HCT116 (cell line): ENCODE measurements at regions not wholly inside any gene's neighbourhood (a gene's known extent, or its start where the extent isn't known, plus 50 kb on each side); places are given as distances from the start of the nearest gene placed in this dataset.

Experiments used
- ATAC-seq: fragments of 200-7000 bp; cut with Tn5 transposase; 2 replicates; pipeline ENCODE4 v1.9.1; 2020; ENCODE audit warnings: mild to moderate bottlenecking, moderate library complexity
- BruUV-seq: library from RNA; stranded (reverse); fragments of 400-500 nt; replicated peaks from 2 replicates; lab custom pipeline; 2021; lab: Mats Ljungman, UMichigan
- CTCF ChIA-PET: fragments of 300-600 bp; sonication (Branson Sonifier 250); formaldehyde crosslinking; loops from one replicate; lab custom pipeline; 2021; ENCODE audit warnings: antibody characterized with exemption; lab: Charles Lee
- POLR2A ChIA-PET: fragments of 300-600, 350-600 bp; sonication (Branson Sonifier 250); formaldehyde crosslinking; loops from one replicate; lab custom pipeline; 2021; ENCODE audit warnings: antibody characterized with exemption; lab: Charles Lee
- RAD21 ChIA-PET, 2 experiments: fragments of 300-600 bp; sonication (Branson Sonifier 250); formaldehyde crosslinking; loops; one replicate each; lab custom pipeline; 2023; ENCODE audit warnings: low total read pairs in 2 of 2; ENCODE audit not compliant: uncharacterized antibody in 2 of 2, unreplicated experiment in 2 of 2, low non-redundant PET in 1 of 2; lab: Charles Lee
- DNase-seq: peaks from one replicate; pipeline ENCODE4 v3.0.0-alpha.2; 2010; ENCODE audit warnings: low read depth, low spot score
- H2AFZ ChIP-seq: fragments of 200-600 bp; shearing (Covaris generic), sonication (generic); 2 replicates; pipeline ENCODE4 v1.6.1; 2017; ENCODE audit warnings: low read depth, mixed run types, mixed read lengths, antibody characterized with exemption, low read length; ENCODE audit not compliant: poor library complexity, severe bottlenecking
- H3K27ac ChIP-seq: 2 replicates; pipeline ENCODE4 v1.5.1; 2012; ENCODE audit warnings: low read depth, low read length
- H3K27me3 ChIP-seq: fragments of 200-600 bp; sonication (generic); 2 replicates; pipeline ENCODE4 v1.6.1; 2016; ENCODE audit warnings: mixed run types, low read length, mixed read lengths; ENCODE audit not compliant: insufficient read depth
- H3K36me3 ChIP-seq, 2 experiments: fragments of 200-500 bp in 1 of 2; fragments of 200-600 bp in 1 of 2; sonication (Bioruptor generic) in 1 of 2; sonication (generic) in 1 of 2; 2 replicates each; pipeline versions ENCODE4 v1.5.1 to v1.6.1; 2014 to 2016; ENCODE audit warnings: low read length in 2 of 2, inconsistent platforms in 1 of 2, mixed read lengths in 1 of 2, mixed run types in 1 of 2; ENCODE audit not compliant: insufficient read depth in 2 of 2, control insufficient read depth in 1 of 2
- H3K4me1 ChIP-seq, 2 experiments: fragments of 200-600 bp in 1 of 2; sonication (generic) in 1 of 2; 2 replicates each; pipeline versions ENCODE4 v1.5.1 to v1.6.1; 2012 to 2017; ENCODE audit warnings: low read length in 2 of 2, inconsistent platforms in 1 of 2, mild to moderate bottlenecking in 1 of 2, mixed read lengths in 1 of 2, mixed run types in 1 of 2, moderate library complexity in 1 of 2; ENCODE audit not compliant: insufficient read depth in 2 of 2, control insufficient read depth in 1 of 2
- H3K4me2 ChIP-seq: fragments of 200-600 bp; sonication (generic); 2 replicates; pipeline ENCODE4 v1.6.1; 2017; ENCODE audit warnings: mixed run types, low read length, mixed read lengths
- H3K4me3 ChIP-seq, 2 experiments: fragments of 200-600 bp in 1 of 2; sonication (generic) in 1 of 2; replicated peaks in 1 of 2; 2 replicates each; pipeline ENCODE4 v1.5.1; 2011 to 2016; ENCODE audit warnings: low read length in 2 of 2, control low read depth in 1 of 2, low read depth in 1 of 2, mild to moderate bottlenecking in 1 of 2, mixed read lengths in 1 of 2, mixed run types in 1 of 2
- H3K79me2 ChIP-seq: fragments of 200-600 bp; sonication (generic); 2 replicates; pipeline ENCODE4 v1.6.1; 2017; ENCODE audit warnings: mild to moderate bottlenecking, mixed run types, low read length, moderate library complexity, mixed read lengths; ENCODE audit not compliant: insufficient read depth
- H3K9ac ChIP-seq: fragments of 200-600 bp; sonication (generic); 2 replicates; pipeline ENCODE4 v1.6.1; 2016; ENCODE audit warnings: low read length, mixed read lengths
- H3K9me2 ChIP-seq: fragments of 200-600 bp; sonication (generic), shearing (Covaris generic); 2 replicates; pipeline ENCODE4 v1.6.1; 2017; ENCODE audit warnings: mixed run types, mild to moderate bottlenecking, moderate library complexity; ENCODE audit not compliant: insufficient read depth
- H3K9me3 ChIP-seq, 2 experiments: fragments of 200-500 bp in 1 of 2; fragments of 200-600 bp in 1 of 2; sonication (Bioruptor generic) in 1 of 2; sonication (generic) in 1 of 2; 2 replicates each; pipeline ENCODE4 v1.6.1; 2014 to 2017; ENCODE audit warnings: low read length in 2 of 2, mixed read lengths in 2 of 2, inconsistent platforms in 1 of 2, low read depth in 1 of 2, mild to moderate bottlenecking in 1 of 2, mixed run types in 1 of 2, moderate library complexity in 1 of 2; ENCODE audit not compliant: control insufficient read depth in 1 of 2, insufficient read depth in 1 of 2
- H4K20me1 ChIP-seq: fragments of 200-600 bp; sonication (generic), shearing (Covaris generic); 2 replicates; pipeline ENCODE4 v1.6.1; 2017; ENCODE audit warnings: mixed run types, mild to moderate bottlenecking, moderate library complexity; ENCODE audit not compliant: insufficient read depth
- CBX3 ChIP-seq: IDR thresholded peaks from 2 replicates; pipeline ENCODE4 v1.6.1; 2012; ENCODE audit warnings: low read depth
- EGR1 ChIP-seq: IDR thresholded peaks from 2 replicates; pipeline ENCODE4 v1.6.1; 2012; ENCODE audit warnings: low read depth
- EZH2 ChIP-seq: fragments of 200-600 bp; sonication (generic); IDR thresholded peaks from 2 replicates; pipeline ENCODE4 v1.6.1; 2017; ENCODE audit warnings: antibody characterized with exemption, mixed run types
- POLR2A ChIP-seq: IDR thresholded peaks from 2 replicates; pipeline ENCODE4 v1.7.0; 2011; ENCODE audit warnings: borderline replicate concordance; ENCODE audit not compliant: insufficient read depth, insufficient read length; ENCODE audit errors: extremely low read depth
- RAD21 ChIP-seq: IDR thresholded peaks from 2 replicates; pipeline ENCODE4 v1.6.1; 2012; ENCODE audit warnings: low read depth, mild to moderate bottlenecking
- SIN3A ChIP-seq: IDR thresholded peaks from 2 replicates; pipeline ENCODE4 v1.6.1; 2012; ENCODE audit warnings: low read depth
- intact Hi-C: fragments of 100-400 bp; cut with micrococcal nuclease; formaldehyde crosslinking; loops from 2 replicates; pipeline ENCODE4 v1.10.0; 2022
- TF ChIP-seq, protein P1 (sequence below): IDR thresholded peaks from 2 replicates; pipeline ENCODE4 v1.6.1; 2012
- TF ChIP-seq, protein P2 (sequence below): IDR thresholded peaks from 2 replicates; pipeline ENCODE4 v1.6.1; 2011; ENCODE audit warnings: mild to moderate bottlenecking, low read length, moderate library complexity; ENCODE audit not compliant: insufficient replicate concordance; ENCODE audit errors: extremely low read depth

DNA sequence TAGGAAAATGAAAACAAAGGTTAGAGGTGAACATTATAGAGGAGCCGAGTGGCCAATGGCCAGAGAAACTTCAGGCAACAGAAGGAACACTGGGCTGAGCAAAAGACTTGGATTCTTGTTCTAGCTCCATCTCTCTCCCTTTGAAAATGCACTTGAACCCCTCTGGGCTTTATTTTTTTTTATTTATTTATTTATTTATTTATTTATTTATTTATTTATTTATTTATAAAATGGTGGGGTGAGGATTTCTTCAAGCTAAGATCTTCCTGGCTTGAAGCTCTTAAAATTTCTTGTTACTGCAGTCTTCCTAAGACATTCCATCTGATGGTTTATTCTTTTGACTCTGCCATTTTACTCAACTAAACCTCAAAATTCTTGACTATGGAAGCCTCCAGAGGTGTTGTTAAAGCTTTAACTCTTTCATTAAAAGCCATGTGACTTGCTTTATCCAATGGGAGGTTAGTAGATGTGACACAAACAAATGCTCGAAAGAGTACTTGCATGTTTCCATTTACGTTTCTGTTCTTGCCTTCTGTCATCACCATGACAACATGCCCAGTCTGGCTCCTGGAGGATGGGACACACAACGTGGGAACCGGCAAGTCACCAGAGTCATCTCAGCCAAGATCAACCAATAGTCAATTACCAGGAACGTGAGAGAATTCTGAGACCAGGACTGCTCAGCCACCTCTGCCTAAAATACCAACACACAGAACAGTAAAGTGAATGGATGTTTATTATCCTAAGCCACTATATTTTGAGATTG is 325.2 kb upstream of the CTNNB1 start:
- H4K20me1 ChIP-seq: no peaks in the 10 kb centered on the region

More for the DNA sequence above, 325.2 kb upstream of the CTNNB1 start:
- ATAC-seq: no peak
- Histone ChIP-seq H3K4me2 (no peak overlapping the region), H3K4me3 (no peak overlapping the region), H2AFZ (no peak overlapping the region), H3K4me1 (no peaks in the 10 kb centered on the region), H3K9me3 (no peaks in the 10 kb centered on the region), H3K27ac (no peak overlapping the region), H3K27me3 (peaks cover 26% of the 10 kb centered on the region; the same call in 1 of the 2 replicates), H3K79me2 (no peaks in the 10 kb centered on the region), H3K9ac (no peak overlapping the region), H3K36me3 (no peaks in the 10 kb centered on the region), H3K9me2 (0 out of 2 replicates have a peak, but pooled peaks cover 3% of the 10 kb centered on the region)
- RAD21 ChIA-PET: no interaction called here
- BruUV-seq: no TSS peak
- intact Hi-C loops: no loop called here
- POLR2A ChIA-PET: no interaction called here
- no peak for DNase-seq
- CTCF ChIA-PET: no interaction called here
- TF ChIP-seq SIN3A: no peak
- TF ChIP-seq POLR2A: no peak
- TF ChIP-seq, protein P1, sequence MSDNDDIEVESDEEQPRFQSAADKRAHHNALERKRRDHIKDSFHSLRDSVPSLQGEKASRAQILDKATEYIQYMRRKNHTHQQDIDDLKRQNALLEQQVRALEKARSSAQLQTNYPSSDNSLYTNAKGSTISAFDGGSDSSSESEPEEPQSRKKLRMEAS: no peak
- no peak for TF ChIP-seq CBX3
- no peak for TF ChIP-seq RAD21
- TF ChIP-seq EGR1: no peak
- no peak for TF ChIP-seq EZH2
- TF ChIP-seq, protein P2, sequence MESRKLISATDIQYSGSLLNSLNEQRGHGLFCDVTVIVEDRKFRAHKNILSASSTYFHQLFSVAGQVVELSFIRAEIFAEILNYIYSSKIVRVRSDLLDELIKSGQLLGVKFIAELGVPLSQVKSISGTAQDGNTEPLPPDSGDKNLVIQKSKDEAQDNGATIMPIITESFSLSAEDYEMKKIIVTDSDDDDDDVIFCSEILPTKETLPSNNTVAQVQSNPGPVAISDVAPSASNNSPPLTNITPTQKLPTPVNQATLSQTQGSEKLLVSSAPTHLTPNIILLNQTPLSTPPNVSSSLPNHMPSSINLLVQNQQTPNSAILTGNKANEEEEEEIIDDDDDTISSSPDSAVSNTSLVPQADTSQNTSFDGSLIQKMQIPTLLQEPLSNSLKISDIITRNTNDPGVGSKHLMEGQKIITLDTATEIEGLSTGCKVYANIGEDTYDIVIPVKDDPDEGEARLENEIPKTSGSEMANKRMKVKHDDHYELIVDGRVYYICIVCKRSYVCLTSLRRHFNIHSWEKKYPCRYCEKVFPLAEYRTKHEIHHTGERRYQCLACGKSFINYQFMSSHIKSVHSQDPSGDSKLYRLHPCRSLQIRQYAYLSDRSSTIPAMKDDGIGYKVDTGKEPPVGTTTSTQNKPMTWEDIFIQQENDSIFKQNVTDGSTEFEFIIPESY: no peak
